LNCaP clone FGC (cell line): ENCODE measurements at regions not wholly inside any gene's neighbourhood (a gene's known extent, or its start where the extent isn't known, plus 50 kb on each side); places are given as distances from the start of the nearest gene placed in this dataset.

Source experiments
- DNase-seq: peaks from one replicate; pipeline ENCODE4 v3.0.0-alpha.2; 2011; ENCODE audit warnings: low read depth
- H3K4me3 ChIP-seq: 2 replicates; pipeline ENCODE4 v1.5.1; 2011; ENCODE audit warnings: mild to moderate bottlenecking, low read depth, low read length, control low read depth
- TF ChIP-seq, protein P1 (sequence below): IDR thresholded peaks from 2 replicates; pipeline ENCODE4 v1.5.1; 2012; ENCODE audit warnings: mild to moderate bottlenecking; ENCODE audit not compliant: control insufficient read depth, insufficient read depth; ENCODE audit errors: extremely low read depth

DNA sequence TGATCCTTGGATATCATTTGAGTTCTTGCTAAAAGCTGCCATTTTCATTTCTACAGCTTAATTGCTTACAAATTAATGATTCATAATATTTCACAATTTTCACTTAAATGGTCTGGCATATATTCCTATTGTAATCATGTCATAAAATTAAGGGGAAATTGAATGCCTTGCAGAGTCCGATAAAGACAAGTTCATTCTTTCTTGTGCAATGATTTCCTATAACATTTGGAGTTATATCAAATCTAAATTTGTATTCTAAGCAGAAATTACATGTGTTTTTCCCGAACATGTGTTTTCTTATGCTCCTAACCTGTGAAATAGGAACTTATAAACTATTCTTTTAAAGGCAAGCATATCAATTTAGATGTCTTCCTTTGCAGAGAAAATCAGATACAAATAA lies 118.3 kb upstream of the CYYR1 start:
- TF ChIP-seq, protein P1, sequence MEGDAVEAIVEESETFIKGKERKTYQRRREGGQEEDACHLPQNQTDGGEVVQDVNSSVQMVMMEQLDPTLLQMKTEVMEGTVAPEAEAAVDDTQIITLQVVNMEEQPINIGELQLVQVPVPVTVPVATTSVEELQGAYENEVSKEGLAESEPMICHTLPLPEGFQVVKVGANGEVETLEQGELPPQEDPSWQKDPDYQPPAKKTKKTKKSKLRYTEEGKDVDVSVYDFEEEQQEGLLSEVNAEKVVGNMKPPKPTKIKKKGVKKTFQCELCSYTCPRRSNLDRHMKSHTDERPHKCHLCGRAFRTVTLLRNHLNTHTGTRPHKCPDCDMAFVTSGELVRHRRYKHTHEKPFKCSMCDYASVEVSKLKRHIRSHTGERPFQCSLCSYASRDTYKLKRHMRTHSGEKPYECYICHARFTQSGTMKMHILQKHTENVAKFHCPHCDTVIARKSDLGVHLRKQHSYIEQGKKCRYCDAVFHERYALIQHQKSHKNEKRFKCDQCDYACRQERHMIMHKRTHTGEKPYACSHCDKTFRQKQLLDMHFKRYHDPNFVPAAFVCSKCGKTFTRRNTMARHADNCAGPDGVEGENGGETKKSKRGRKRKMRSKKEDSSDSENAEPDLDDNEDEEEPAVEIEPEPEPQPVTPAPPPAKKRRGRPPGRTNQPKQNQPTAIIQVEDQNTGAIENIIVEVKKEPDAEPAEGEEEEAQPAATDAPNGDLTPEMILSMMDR, result no peak
- no peak for DNase-seq
- no peak overlapping the region for H3K4me3 ChIP-seq

DNA sequence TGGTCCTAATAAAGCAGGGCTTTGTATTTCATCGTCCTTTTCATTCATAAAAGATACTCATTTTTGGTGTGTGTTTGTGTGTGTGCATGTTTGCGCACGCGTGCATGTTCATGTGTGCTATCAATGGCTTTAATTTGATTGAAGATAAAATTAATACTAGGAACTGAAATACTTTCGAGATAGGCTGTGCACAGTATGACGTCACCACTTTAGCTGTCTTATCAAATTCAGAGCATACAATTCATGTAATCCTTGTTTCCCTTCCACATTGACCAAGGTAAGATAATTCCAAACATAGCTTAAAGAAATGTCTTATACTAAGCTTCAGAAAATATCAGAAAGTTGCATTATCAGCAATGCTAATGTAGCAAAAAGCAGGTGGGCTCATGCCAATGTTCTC lies 113.6 kb upstream of the CYYR1 start:
- H3K4me3 ChIP-seq, result no peak overlapping the region
- TF ChIP-seq, protein P1, result no peak
- DNase-seq, result no peak

DNA sequence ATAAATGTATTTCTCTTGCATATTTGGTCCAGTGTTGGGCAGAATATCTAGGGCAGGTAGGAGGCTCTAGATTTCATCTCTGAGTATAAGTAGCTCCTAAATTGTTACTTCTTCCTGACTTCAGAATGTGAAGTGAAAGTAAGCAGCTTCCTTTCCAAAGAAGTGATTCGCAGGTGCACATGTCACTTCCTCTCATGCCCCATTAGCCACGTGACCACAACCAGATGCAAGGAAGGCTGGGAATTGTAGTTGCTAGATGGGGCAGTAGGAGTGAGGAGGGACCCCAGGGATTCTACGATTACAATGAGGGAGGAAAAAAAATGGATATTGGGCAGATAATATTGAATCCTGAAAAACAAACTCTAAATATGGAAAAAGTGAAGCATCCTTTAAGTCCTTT lies 113.2 kb upstream of the CYYR1 start:
- TF ChIP-seq, protein P1, result no peak
- peak overlapping the region; percentile 28 for H3K4me3 ChIP-seq
- DNase-seq, result peak; percentile 18

DNA sequence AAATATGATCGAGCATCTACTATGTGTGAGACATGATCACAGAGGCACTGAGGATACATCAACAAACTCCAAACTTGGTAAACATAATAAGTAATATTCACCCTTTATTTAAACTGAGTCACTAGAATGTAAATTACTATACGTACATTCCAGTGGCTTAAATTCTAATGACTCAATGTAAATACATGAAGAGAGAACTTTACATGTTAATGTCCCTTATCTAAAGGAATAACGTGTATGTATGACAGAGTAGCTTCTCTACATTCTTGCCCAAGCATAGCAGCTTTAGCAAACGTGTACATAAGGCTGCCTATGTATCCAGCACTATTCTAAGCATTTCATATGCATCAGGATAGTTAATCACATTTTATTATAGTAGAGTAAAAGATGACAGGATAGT lies 111.8 kb upstream of the CYYR1 start:
- no peak overlapping the region for H3K4me3 ChIP-seq
- TF ChIP-seq, protein P1, result no peak
- no peak for DNase-seq

DNA sequence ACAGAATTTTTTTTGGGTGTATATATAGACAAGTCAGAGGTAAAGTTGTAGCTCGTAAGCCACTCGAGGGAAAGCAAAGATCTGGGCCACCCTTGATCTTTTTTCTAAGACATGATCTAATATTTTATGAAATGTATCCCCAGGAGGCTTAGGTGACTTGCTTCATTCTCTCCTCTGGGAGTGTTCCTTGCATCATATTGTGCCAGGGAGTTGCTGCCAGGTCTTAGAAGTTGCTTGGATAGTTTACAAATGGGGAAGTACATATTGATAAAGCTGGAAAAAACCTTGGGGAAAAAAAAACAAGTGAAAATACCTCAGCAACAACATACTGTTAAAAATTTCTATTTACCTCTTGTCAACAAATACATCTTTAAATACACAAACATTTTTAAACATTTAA lies 110.9 kb upstream of the CYYR1 start:
- no peak overlapping the region for H3K4me3 ChIP-seq
- no peak for DNase-seq
- TF ChIP-seq, protein P1, result no peak

DNA sequence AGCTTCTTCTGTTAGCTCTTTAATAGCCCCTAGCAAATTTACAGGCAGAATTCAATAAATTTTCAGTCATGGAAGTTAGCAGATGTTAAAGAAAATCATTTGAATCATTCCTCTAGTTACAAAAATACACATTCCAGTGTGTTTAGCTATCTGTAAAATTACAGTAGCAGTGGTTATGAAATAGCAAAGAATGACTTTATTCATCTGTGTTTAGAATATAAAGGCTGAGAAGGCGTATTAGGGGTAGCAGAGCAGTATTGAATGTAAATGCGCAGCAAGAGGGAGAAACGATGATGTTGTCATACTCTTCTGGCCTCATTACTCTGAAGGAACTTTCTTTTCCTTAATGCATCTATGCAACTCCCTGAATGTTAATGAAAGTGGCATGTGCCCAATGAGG lies 106.2 kb upstream of the CYYR1 start:
- no peak overlapping the region for H3K4me3 ChIP-seq
- TF ChIP-seq, protein P1, result no peak
- no peak for DNase-seq

DNA sequence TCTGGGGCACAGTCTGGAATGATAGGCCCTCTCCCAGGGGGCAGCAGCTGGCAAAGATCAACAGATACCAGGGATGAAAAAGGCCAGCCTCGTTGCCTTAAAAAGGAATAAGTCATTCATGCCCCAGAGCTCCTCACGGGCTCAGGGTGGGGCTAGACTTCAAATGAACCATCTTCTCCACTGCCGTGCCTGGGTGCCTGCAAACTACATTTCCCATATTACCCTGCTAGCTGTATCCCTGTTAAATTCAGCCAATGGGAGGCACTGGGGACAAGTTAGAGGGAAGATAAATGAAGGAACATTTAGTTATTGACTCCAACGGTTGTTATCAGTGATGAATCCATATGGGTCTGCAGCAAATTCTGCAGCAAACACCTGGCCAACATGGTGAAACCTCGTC lies 101.2 kb upstream of the CYYR1 start:
- DNase-seq, result no peak
- no peak overlapping the region for H3K4me3 ChIP-seq
- TF ChIP-seq, protein P1, result no peak
